HG02759 (cell line): ENCODE measurements at regions not wholly inside any gene's neighbourhood (a gene's known extent, or its start where the extent isn't known, plus 50 kb on each side); places are given as distances from the start of the nearest gene placed in this dataset.

ENCODE experiments used
- ATAC-seq: cut with Tn5 transposase; IDR thresholded peaks from one replicate; pipeline ENCODE4 v1.9.1; 2021; ENCODE audit warnings: mild to moderate bottlenecking, moderate library complexity; ENCODE audit not compliant: unreplicated experiment

DNA sequence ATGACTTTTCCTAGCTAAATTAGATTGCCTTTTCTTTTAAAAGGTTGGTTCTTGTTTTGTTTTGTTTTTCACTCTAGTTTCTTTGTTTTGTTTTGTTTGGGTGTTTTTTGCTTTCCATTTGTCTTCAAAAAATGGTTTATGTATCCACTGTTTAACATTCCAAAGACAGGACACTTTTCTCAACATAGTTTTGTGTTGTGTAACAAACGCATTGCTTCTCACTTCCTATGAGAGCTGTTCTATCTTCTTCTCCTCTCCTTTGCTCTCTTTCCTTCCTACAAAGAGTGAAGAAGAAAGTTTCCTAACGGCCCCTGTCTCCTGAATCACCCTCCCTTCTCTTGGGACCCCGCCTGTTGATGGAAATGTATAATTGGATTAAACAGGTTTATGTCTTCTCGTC, 539.7 kb downstream of the ACTL7B start:
- ATAC-seq: no peak

DNA sequence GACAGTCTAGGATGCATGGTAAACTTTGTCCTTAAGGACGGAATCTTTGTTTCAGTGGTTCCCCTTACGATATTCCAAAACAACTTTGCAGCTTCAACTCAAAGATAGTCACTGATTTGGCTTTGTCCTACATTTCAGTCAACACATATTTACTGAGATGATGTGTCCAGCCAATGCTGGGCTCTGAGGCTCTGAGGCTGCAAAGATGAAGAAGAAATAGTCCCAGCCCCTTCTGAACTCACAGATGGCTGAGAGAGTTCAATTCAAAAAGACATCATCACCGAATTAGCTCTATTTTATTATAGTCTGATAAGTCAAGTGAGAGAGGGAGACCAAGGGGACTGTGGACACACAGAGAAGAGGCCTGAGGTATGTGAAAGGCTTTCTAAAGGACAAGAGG, 544.0 kb downstream of the ACTL7B start:
- ATAC-seq: no peak

DNA sequence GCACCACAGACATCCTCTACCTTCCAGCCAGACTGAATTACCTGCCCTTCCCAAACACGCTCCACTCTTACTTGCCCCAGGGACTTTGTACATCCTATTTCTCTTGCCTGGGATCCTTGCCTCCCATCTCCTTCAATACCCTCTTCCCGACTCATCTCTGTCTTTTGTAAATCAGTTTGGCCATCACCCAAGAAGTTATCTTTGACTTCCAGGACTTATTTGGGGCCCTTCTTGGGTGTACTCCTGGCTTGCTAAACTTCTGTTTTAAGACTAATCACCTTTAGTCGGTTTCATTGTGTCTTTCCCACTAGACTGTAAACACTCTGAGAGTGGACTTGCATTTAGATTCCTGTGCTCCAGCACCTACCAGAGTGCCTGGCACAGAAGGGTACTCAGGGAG, 545.6 kb downstream of the ACTL7B start:
- no peak for ATAC-seq

DNA sequence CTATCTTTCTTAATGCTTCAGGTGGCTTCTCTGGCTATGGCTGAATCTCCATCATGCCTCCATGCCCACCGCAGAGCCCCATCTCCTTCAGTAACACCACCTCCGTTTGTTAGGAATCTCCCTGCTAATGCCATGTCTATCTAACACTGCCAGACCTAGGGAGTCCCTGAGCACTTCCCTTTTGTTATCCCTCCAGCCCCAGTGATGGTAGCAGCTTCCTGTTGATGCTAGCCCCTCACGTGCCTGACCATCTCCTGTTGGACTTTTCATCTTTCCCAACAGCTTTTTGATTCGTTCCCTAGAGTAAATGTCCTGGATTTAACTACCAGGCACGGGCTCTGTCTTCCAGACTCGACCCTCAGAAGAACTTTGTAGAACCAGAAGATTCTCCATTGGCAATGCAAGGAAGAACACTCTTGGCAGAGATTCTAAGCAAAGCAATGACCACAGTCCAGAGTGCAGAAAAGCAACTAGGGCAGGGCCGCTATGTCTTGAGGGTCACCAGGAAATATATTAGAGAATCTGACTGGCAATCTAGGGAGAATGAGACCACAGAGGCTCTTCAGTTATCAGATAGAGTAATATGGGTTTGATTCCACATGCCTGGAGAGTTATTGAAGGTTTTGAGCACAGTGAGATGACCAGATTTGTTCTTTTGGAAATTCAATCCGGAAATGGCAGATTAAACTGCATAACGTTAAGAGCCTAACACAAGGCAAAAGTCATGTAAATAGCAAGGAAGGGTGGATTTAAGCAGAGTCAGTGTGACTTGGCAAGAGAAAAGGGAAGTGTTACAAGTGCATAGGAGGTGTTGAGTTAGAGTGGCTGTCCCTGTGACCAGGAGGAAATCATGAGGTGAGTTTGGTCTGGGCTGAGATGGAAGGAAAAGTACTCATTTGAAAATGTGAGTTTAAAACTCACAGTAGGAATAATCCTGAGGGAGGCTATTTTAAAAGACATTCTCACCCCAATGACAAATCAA, 555.2 kb downstream of the ACTL7B start:
- ATAC-seq: no peak

DNA sequence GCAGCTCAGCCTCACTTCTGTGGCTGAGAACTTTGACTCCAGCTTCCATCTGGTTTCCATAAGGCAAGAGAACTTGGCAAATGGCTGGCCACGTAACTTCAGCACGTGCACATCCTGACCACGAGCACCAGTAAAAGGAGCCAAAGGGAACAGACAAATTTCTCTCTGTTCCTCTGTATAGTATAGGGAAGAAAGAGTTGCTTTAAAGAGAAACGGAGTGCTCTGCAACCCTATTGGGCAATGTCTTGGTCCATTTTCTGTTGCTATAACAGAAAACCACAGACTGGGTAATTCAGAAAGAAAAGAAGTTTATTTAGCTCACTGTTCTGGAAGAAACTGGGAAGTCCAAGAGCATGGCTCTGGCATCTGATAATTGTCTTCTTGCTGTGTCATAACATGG, 558.7 kb downstream of the ACTL7B start:
- no peak for ATAC-seq

DNA sequence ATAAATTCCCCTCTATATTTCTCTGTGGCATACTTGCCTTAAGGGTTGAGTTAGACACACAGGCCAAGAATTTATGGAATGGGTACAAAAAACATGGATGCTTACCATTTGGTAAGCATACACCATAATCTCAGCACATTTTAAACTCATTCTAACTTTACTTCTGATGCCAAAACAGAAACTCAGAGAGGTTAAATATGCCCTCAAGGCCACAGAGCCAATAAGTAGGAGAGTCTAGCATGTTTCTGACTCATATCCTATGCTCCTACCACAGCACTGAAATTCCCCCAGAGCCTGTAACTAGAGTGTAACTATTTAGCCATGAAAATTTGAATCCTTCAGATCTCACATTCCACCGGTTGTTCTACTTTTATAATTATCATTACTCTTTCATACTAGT, 559.7 kb downstream of the ACTL7B start:
- ATAC-seq: no peak

DNA sequence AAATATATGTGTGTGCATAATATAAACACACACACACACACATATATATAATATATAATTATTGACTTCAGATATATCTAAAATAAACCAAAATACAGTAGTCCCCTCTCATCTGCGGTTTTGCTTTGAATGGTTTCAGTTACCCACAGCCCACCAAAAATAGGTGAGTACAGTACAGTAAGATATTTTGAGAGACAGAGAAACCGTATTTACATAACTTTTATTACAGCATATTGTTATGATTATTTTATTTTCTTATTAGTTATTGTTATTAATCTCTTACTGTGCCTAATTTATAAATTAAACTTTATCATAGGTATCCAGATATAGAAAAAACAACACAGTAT, 564.2 kb downstream of the ACTL7B start:
- ATAC-seq: no peak

DNA sequence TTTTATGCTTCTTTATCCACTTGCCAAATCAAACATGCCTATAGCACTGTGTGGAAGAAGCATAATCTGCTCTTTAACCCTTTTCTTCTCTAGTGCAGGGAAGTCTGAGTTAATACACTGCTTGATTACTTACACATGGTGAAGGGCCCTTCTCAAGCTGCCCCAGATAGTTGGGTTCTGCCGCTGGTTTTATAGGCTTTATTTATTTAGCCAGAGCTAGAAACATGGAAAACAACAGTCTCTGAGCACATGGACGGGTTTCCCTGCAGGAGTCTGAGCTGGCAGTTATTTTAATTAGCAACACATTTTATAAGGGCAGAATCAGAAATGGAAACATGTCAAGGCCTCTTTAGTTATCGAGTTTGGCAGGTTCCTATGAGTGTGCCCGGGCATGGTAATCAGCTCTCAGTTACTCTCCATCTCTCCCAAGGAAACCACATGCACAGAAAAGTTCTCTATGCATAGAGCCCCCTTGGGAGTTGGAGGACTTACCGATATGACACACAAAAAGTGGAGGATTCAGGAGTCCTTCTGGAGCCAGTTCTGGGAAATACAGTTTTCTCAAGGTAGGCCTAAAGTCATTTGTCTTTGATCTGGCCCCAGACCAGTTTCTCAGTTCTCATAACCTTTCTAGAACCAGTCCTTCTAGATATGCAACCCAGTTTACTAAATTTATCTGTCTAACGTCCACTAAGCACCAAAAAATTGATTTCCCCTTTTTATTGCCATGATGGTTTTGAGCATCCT, 564.8 kb downstream of the ACTL7B start:
- ATAC-seq: no peak

DNA sequence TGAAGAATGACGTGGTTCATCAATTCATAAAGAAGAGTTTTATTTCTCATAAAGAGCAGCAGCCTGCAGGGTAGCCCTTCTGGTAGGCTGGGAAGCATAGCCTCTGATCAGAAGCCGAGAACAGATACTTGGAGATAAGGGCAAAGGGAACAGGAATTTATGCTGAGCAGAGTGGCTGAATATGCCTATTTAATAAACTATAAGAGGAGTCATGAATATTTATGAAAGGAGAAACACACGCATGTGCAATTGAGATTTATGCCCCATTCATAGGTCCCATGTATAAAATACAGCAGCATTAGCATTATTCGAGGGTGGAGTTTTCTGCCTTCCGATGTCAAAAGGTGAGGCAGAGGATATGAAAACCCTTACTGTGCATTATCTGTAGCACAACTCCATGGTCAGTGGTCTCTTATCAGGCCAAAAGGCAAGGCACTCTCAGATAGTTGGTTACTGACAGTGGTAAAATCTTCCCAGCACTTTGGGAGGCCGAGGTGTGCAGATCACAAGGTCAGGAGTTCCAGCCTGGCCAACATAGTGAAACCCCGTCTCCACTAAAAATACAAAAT, 569.1 kb downstream of the ACTL7B start:
- ATAC-seq: no peak

DNA sequence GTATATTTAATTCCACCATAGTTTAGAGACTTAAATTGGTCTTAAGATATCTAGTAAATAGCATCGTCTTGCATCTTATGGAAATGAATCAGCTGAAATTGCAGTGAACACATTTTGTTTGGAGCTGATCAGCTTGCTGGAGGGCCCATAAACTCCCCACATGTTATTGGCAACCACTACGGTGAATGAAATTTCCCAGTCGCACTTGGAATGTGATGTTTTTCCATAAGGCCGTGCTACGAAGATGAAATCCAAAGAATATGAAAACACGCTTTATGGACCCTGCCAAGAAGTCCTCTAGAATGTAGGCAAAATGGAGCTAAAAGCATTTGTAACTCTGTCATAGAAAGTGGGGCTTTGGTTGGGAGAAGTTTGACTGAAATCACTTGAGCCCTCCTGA, 572.1 kb downstream of the ACTL7B start:
- no peak for ATAC-seq

DNA sequence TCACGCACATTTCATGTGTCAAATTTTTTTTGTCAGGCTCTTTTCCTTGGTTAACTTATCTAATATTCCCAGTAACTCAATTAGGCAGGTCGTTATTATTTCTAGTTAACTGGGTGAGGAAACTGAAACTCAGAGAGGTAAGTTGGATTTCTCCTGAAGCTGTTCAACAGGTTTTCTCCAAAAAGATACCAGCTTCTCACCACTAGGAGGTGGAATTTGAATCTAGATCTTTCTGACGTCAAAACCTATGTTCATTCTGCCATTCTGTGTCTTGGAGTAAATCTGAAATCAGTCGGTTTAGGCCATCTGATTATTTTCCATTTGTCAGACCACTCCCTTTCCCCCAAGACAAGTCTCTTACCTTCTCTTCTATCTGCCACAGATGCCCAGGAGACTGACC, 572.9 kb downstream of the ACTL7B start:
- no peak for ATAC-seq

DNA sequence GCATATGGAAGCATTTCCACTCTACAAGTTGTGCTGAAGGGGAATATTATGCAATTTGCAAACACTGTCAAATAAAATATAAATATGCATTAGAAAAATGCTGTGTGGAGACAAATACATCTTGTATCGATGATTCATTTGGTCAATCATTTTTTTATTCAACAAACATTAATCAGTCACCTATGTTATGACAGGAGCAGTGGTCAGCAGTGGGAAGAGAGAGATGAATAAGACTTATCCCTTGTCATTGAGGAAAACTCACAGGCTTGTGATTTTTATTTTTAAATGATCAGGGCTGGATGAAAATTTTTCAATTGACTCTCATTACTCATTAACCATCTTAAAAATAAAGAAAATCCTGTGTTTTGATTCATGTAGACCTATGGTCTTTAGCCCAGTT, 574.1 kb downstream of the ACTL7B start:
- ATAC-seq: no peak

DNA sequence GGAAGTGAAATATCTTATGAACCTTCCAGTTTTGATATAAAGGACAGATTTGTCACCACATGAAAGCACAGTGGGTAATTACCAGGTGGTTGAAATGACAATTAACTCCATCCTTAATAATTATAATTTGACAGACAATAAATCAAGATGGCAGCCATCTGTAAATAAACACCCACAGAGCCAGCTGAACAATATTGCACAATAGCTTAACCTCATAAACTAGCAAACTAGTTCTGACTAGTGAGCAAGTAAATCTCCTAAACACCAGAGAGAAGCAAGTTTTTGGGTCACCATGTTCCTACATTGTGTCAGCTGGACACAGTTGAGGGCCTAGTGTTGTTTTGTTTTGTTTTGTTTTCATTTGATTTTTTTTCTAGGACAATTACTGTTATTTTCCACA, 577.4 kb downstream of the ACTL7B start:
- no peak for ATAC-seq

DNA sequence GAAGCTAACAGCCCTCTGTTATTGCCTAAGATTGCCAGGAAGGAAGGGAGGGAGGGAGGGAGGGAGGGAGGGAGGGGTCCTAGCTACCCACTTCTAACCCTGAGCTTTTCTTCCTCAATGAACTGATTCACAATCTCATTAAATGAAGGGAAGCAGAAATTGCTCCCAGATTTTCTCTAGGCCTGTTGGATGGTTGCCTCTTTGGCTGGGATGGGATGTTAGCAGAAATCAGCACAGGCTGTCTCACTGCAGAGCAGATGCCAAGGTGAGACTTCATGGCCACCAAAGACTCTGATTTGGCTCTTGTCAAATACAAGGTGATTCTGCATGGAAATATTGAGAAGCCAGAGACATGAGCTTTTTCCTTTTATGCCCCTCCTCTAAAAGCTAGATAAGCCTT, 578.6 kb downstream of the ACTL7B start:
- no peak for ATAC-seq

DNA sequence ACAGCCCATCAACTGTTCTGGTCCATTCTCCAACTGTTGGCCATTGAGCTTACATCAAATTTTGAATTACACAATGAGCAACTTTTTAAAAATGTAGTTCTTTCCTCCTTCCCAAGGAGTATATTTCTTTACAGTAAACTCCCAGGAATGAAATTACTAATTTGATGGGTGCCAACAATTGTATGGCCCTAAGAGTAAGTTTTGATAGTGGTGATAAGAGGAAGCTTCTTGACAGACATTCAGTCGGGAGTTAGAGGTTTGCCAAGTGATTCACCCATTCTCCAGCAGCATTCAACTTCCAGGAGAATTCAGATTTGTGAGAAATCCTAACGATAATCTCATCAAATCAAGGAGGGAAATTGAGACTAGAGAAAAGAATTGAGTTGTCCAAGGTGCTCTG, 579.9 kb downstream of the ACTL7B start:
- no peak for ATAC-seq

DNA sequence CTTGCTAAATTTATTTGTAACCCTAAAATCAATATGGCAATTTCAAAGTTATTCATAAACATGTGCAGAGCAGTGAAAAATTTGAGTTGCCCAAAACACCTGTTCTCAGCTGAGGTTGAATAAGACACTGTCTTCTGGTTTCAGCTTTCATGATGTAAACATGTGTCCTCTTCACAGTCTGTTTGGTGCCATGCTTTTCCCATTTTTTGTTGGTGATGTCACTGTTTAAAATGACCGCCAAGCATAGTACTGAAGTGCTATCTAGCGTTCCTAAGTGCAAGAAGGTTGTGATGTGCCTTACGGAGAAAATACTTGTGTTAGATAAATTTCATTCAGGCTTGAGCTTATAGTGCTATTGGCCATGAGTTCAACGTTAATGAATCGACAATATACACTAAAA, 580.8 kb downstream of the ACTL7B start:
- ATAC-seq: no peak

DNA sequence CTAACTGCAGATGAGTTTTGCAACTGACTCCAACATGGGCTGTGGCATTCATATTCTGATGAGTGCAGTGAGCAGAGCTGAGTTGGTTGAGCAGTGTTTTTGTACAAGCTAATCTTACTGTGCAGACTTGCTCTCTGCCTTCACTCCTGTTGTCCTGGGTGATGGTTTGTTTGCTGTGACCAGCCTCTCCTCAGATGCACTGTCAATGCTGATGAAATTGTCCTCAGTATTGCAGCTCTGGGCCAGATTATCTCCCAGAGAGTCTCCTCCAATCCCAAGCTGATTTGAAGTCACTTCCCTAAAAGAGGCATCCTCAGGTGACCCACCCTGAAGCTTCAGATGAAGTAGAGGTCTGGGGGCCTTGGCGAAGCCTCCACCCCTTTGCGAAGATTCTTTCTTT, 581.8 kb downstream of the ACTL7B start:
- ATAC-seq: no peak

DNA sequence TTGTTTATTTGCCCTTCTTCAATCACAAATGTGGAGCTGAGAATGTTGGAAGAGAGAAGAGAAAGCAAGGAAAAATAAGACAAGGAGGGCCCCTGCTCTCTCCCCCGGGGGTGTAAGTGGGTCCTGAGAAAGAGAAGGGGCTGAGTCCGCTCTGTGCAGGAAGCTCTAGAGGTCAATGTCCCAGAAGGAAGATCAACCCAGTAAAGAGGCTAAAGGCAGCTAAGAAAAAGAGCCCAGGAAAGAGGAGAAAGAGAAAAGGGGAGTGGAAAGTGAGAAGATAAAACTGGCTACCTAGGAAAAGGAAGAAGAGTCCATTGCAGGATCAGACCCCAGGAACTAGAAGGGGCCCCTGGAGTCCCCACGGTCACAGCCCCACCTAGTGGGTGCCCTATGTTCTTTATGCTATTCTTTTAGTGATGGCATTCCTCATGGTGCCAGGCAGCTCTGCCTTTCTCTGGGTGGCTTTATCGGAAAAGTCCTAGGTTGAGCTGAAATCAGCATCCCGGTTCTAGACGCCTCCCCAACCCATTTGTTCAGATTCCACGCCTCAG, 583.4 kb downstream of the ACTL7B start:
- ATAC-seq: peak; percentile 53

DNA sequence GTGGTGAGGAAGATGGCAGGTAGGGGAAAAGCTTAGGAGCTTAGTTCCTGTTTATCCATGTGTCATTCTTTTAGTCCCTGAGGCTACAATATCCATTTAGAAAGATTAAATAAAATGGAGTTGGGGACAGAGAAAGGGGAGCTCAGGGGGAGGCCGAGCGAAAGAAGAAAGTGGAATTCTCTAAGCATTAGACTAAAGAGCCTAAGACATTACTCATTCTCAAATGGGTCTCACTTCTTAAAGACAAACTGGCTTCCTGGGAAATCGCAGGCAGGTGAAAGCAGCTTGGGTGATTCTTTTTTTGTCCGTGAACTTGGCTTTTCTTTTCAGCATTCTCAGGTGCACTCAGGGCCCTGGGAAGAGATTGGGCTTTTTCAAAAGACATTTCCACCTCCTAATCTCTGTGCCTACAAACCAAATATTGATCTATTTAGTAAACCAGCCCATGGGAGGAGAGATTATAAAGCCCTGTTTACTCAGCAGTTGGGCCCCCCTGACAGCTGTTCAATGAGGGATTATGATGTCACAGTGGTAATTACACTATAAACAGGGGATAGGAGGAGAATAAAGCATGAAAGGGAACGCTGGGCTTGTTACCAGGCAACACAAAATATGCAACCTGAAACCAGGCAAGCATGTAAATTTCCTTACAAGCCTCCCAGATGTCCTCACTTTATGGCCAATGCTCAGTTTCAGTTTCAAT, 584.0 kb downstream of the ACTL7B start:
- ATAC-seq: peak; percentile 42

DNA sequence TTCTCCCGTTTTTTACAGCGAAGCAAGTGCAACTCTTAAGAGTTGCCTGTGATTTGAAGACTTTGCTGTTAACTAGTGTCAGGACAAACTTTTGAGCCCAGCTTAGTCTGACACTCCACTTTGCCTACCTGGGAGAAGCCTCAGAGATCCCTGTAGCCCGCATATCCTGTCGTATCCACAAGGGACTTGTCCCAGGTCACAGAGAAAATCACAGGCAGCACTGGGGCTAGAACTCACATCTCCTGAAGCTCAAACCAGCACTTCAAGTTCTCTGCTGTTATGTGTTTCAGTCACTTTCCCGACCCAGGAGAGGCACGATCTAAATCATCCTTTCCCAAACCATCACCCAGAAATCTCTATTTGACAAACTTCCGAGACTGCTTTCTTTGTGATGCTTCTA, 584.5 kb downstream of the ACTL7B start:
- ATAC-seq: no peak

DNA sequence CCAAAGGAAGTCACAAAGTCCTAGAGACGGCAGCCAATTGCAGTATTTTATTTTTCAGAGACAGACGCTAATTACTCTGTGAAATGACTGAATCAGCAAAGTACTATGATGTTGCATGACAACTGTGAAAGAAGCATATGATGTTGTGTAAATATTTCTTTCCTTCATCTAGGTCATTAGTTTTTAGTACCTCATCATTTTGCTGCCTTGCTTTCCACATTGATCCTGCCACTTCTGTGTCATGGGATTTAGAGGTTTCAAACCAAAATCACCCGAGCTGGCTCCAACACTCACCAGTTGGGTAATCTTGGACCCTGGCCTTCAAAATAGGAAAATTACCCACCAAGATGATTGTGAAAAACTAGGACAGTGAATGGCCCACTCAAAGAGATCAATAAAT, 585.2 kb downstream of the ACTL7B start:
- no peak for ATAC-seq
